ENCODE measurements at regions not wholly inside any gene's neighbourhood (a gene's known extent, or its start where the extent isn't known, plus 50 kb on each side); places are given as distances from the start of the nearest gene placed in this dataset.

DNA sequence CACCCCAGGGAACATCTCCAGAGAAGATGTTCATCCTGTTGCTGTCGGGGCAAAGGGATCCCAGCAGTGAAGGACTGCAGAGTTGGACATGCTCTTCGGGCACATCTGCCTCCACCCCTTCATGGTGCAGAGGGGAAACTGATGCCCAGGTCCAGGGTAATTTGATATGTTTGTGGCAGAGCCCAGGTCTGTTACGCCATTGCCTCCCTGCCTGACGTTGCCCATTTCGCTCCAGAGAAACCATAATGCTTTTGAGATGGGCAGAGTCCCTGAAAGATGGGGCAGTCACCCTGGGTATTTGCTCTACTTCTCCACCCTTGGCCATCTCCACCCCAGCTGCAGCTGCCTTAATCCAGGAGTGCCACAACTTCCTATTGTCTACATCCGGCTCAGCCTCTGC is 290.4 kb upstream of the POU3F1 start:
- Histone ChIP-seq H4K5ac (ENCODE audit: insufficient read length, low read depth, low read length) (no peak overlapping the region), H3K4me1 (ENCODE audit: insufficient read depth, low read length) (peaks cover 4% of the 10 kb centered on the region; the same call in 1 of the 2 replicates), H3K23me2 (ENCODE audit: insufficient read length, low read depth, low read length, poor library complexity, severe bottlenecking) (no peaks in the 10 kb centered on the region), H2BK120ac (ENCODE audit: low read depth, low read length, poor library complexity, severe bottlenecking) (no peak overlapping the region), H3K27ac (ENCODE audit: insufficient read length, low read depth, low read length) (no peak overlapping the region), H3K79me2 (ENCODE audit: insufficient read depth, low read length) (no peaks in the 10 kb centered on the region), H3K4me2 (ENCODE audit: insufficient read depth, insufficient read length, low read length) (no peak overlapping the region), H2AK5ac (ENCODE audit: insufficient read length, low read length) (no peak overlapping the region), H4K8ac (replicated peaks; ENCODE audit: insufficient read length, low read depth, low read length) (no peak overlapping the region), H3K4ac (ENCODE audit: low read depth, low read length) (no peak overlapping the region), H3K23ac (ENCODE audit: insufficient read length, low read depth, low read length) (no peak overlapping the region), H3K27me3 (ENCODE audit: insufficient read depth, low read length) (no peaks in the 10 kb centered on the region; the same call in 1 of the 2 replicates), H3K56ac (ENCODE audit: insufficient read length, low read depth, low read length) (no peak overlapping the region), H2BK12ac (ENCODE audit: insufficient read length, low read depth, low read length) (no peak overlapping the region), H2BK15ac (ENCODE audit: low read depth, low read length) (no peak overlapping the region), H4K20me1 (ENCODE audit: control insufficient read depth, insufficient read depth, insufficient read length) (no peaks in the 10 kb centered on the region), H3K14ac (ENCODE audit: insufficient read depth, low read length) (no peak overlapping the region; the same call in 1 of the 2 replicates), H4K91ac (ENCODE audit: insufficient read length, low read depth, low read length) (no peak overlapping the region), H2AFZ (ENCODE audit: low read length) (no peak overlapping the region), H2BK20ac (ENCODE audit: low read depth, low read length, poor library complexity, severe bottlenecking) (no peak overlapping the region), H3T11ph (ENCODE audit: low read length) (no peak overlapping the region), H3K79me1 (ENCODE audit: insufficient read depth, low read depth, low read length, poor library complexity, severe bottlenecking) (no peaks in the 10 kb centered on the region), H3K9me3 (ENCODE audit: control insufficient read depth, low read depth, low read length) (no peaks in the 10 kb centered on the region), H3K9ac (ENCODE audit: extremely low read depth, insufficient read length, low read length) (no peak overlapping the region), H2BK5ac (ENCODE audit: insufficient read length, low read length) (no peak overlapping the region), H3K18ac (ENCODE audit: insufficient read length, low read depth, low read length) (no peak overlapping the region)
- Mint-ChIP-seq H3K27me3 (ENCODE audit: low read depth) (peaks cover 13% of the 10 kb centered on the region; the same call in 1 of the 2 replicates), H3K27ac (no peak overlapping the region), H3K4me3 (no peak overlapping the region), H3K4me1 (peaks cover 17 to 18% of the 10 kb centered on the region in 2 experiments), H3K36me3 (ENCODE audit: insufficient read depth in 1 of 3, low read depth in 3 of 3) (peaks cover 0 to 2% (median 0%) of the 10 kb centered on the region in 3 experiments; a peak in 2 of 7 replicates), H3K9me3 (no peaks in the 10 kb centered on the region)
- TF ChIP-seq, protein P1, sequence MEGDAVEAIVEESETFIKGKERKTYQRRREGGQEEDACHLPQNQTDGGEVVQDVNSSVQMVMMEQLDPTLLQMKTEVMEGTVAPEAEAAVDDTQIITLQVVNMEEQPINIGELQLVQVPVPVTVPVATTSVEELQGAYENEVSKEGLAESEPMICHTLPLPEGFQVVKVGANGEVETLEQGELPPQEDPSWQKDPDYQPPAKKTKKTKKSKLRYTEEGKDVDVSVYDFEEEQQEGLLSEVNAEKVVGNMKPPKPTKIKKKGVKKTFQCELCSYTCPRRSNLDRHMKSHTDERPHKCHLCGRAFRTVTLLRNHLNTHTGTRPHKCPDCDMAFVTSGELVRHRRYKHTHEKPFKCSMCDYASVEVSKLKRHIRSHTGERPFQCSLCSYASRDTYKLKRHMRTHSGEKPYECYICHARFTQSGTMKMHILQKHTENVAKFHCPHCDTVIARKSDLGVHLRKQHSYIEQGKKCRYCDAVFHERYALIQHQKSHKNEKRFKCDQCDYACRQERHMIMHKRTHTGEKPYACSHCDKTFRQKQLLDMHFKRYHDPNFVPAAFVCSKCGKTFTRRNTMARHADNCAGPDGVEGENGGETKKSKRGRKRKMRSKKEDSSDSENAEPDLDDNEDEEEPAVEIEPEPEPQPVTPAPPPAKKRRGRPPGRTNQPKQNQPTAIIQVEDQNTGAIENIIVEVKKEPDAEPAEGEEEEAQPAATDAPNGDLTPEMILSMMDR (conservative IDR thresholded peaks at IDR 0.05): no peak
- WGBS (ENCODE audit: extremely low coverage, insufficient read length, low lambda C conversion rate): no CpG with 5 or more reads among the region's 6 CpGs
- DNase-seq: no peak

Measured in H9 (cell line).